Large intestine (tissue), 3 donors: ENCODE measurements at regions not wholly inside any gene's neighbourhood (a gene's known extent, or its start where the extent isn't known, plus 50 kb on each side); places are given as distances from the start of the nearest gene placed in this dataset.
"Not testable (repeated sequence)": the region's sequence is repeated elsewhere in the genome, so short reads cannot be mapped to it uniquely, and the experiment has no call there.

Experiments used
- DNase-seq, 2 donors: peaks; one replicate each; pipeline versions ENCODE4 v3.0.0 to v3.0.0-alpha.2; 2013
- H3K27ac ChIP-seq: one replicate; pipeline ENCODE4 v1.5.1; 2013; ENCODE audit warnings: low read length
- H3K27me3 ChIP-seq: 2 replicates; pipeline ENCODE4 v1.6.1; 2013; ENCODE audit warnings: low read length; ENCODE audit not compliant: control insufficient read depth, insufficient read depth
- H3K36me3 ChIP-seq: 2 replicates; pipeline ENCODE4 v1.6.1; 2013; ENCODE audit warnings: low read length; ENCODE audit not compliant: control insufficient read depth, insufficient read depth
- H3K4me1 ChIP-seq: one replicate; pipeline ENCODE4 v1.6.1; 2013; ENCODE audit warnings: low read length; ENCODE audit not compliant: control insufficient read depth, insufficient read depth
- H3K4me3 ChIP-seq: one replicate; pipeline ENCODE4 v1.5.1; 2013; ENCODE audit warnings: low read length
- H3K9me3 ChIP-seq: one replicate; pipeline ENCODE4 v1.6.1; 2013; ENCODE audit warnings: mild to moderate bottlenecking, low read depth, low read length, moderate library complexity; ENCODE audit not compliant: control insufficient read depth
- WGBS: methylation state at CpG from one replicate; pipeline ENCODE4 v1.1.5; 2013; ENCODE audit warnings: low lambda C conversion rate; ENCODE audit not compliant: insufficient coverage; 5-methylcytosine and 5-hydroxymethylcytosine counted together

DNA sequence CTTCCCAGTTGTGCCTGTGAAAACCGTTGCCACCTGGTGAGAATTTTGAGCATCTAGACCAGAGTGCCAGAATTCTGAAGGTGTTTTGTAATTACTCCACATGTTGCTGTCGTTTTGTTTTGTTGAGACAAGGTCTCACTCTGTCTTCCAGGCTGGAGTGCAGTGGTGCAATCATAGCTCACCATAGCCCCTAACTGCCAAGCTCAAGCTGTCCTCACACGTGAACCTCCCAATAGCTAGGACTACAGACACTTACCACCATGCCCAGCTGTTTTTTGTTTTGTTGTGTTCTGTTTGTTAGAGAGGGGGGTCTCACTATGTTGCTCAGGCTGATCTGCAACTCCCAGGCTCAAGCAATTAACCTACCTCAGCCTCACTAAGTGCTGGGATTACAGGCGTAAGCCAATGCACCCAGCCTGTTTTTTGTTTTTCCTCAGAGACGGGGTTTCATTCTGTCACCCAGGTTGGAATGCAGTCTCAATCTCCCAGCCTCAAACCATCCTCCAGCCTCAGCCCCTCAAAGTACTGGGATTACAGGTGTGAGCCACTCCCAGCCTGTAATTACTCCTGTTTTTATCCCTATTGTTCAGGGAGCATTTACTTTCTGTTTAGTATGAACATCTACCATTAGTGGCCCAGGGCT lies 121.1 kb upstream of the DMRT1 start:
- DNase-seq = no peak
- Histone ChIP-seq H3K27ac (no peak overlapping the region), H3K9me3 (no peaks in the 10 kb centered on the region), H3K27me3 (no peaks in the 10 kb centered on the region), H3K4me1 (peaks cover 17% of the 10 kb centered on the region), H3K4me3 (no peak overlapping the region), H3K36me3 (peaks cover 13% of the 10 kb centered on the region)
- no CpG with 5 or more reads among the region's 5 CpGs for WGBS

DNA sequence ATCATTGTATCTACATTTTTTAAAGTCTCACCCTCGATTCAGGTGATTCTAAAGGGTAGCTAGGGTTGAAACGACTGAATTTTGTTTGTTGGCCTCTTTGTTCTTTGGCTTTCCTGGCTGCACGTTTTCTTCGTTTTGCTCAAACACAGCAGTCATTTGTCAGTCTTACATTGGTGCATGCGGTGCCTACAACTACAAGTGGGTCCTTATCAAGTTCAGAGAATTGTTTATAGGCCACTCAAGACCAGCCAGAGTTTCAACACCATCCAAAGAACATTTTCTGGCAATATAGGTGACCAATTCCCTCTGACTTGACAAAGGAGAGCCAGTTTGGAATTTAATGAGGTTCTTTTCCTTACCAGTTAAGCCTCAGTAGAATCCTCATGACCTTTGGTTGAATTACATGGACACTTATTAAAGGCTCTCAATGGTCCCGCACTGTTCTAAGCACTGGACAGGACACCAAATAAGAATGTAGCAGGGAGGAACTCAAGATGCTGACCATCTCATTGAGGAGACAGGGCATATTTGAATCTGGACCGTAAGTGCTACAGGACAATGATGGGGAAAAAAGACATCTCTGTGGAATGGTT lies 119.0 kb upstream of the DMRT1 start:
- Histone ChIP-seq H3K9me3 (no peaks in the 10 kb centered on the region), H3K36me3 (peaks cover 10% of the 10 kb centered on the region), H3K4me1 (peaks cover 15% of the 10 kb centered on the region), H3K27me3 (no peaks in the 10 kb centered on the region), H3K4me3 (no peak overlapping the region), H3K27ac (no peak overlapping the region)
- DNase-seq = no peak
- WGBS = 86% methylated on average over 1 of the region's 7 CpGs

DNA sequence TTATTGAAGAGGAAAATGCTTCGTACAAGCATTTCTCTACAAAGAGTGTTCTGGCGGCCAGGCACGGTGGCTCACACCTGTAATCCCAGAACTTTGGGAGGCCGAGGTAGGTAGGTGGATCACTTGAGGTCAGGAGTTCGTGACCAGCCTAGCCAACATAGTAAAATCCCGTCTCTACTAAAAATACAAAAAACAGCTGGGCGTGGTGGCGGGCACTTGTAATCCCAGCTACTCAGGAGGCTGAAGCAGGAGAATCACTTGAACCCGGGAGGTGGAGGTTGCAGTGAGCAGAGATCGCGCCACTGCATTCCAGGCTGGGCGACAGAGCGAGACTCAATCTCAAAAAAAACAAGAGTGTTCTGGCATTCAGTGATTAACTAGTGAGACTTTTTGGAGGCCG lies 117.0 kb upstream of the DMRT1 start:
- H3K9me3 ChIP-seq, H3K36me3 ChIP-seq, H3K4me3 ChIP-seq, DNase-seq, H3K27ac ChIP-seq, H3K27me3 ChIP-seq: not testable (repeated sequence)
- no CpG with 5 or more reads among the region's 14 CpGs for WGBS
- peaks cover 12% of the 10 kb centered on the region for H3K4me1 ChIP-seq

DNA sequence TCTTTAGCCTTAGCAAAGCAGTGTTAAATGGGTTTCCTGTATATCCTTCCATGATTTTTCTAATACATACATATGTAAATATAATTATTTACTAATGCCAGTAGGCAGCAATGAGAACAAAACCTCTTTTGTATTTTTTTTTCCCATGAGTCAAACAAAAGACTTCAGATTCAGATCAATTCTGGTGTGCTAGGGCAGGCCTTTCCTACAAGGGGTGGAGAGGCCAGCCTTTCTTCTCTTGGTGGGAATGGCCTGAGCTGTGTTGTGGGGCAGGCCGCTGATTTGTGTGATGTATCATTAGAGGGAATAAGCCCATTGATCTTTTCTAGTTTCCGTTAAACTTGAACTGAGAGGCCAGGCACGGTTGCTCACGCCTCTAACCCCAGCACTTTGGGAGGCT lies 115.5 kb upstream of the DMRT1 start:
- H3K36me3 ChIP-seq = peaks cover 24% of the 10 kb centered on the region
- no peaks in the 10 kb centered on the region for H3K27me3 ChIP-seq
- no peaks in the 10 kb centered on the region for H3K9me3 ChIP-seq
- no peak for DNase-seq
- H3K27ac ChIP-seq = no peak overlapping the region
- no peak overlapping the region for H3K4me3 ChIP-seq
- no peaks in the 10 kb centered on the region for H3K4me1 ChIP-seq
- no CpG with 5 or more reads among the region's 4 CpGs for WGBS

DNA sequence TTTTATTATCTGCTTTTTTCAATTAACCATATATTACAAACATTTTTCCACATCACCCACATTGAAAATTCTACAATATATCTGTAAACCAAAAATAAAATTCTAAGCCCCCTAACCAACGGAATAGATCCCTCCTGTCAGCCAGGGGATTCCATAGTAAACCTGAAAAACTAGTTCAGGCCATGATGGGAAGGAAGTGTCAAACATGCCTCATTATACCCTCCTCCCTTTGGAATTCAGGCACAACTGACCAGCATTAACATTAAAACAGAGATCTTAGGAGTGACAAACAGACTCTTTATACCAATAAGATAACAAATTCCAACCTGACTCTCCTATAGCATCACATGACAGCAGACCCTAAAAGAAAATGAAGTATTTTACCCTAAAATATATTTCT lies 113.7 kb upstream of the DMRT1 start:
- no peak for DNase-seq
- Histone ChIP-seq H3K27ac (no peak overlapping the region), H3K27me3 (no peaks in the 10 kb centered on the region), H3K4me1 (no peaks in the 10 kb centered on the region), H3K36me3 (peaks cover 37% of the 10 kb centered on the region), H3K9me3 (no peaks in the 10 kb centered on the region), H3K4me3 (no peak overlapping the region)
- no CpG with 5 or more reads among the region's 1 CpG for WGBS

DNA sequence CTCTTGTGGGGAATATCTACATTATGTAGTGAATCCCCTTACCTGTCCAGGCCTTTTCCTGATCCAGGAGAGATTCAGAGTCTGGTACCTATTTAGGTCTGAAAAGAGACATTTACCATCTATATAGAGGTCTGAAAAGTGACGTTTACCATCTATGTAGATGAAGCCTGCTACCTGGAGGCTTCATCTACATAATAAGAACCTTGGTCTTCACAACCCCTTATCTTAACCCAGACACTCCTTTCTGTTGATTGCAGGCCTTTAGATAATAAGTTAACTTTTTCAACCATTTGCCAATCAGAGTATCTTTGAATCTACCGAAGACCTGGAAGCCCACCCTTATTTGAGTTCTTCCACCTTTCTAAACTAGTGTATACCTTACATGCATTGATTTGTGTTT lies 113.0 kb upstream of the DMRT1 start:
- peaks cover 37% of the 10 kb centered on the region for H3K36me3 ChIP-seq
- no peak overlapping the region for H3K4me3 ChIP-seq
- WGBS = no CpG with 5 or more reads among the region's 2 CpGs
- H3K9me3 ChIP-seq = no peaks in the 10 kb centered on the region
- H3K27me3 ChIP-seq = no peaks in the 10 kb centered on the region
- no peak for DNase-seq
- H3K4me1 ChIP-seq = no peaks in the 10 kb centered on the region
- no peak overlapping the region for H3K27ac ChIP-seq

DNA sequence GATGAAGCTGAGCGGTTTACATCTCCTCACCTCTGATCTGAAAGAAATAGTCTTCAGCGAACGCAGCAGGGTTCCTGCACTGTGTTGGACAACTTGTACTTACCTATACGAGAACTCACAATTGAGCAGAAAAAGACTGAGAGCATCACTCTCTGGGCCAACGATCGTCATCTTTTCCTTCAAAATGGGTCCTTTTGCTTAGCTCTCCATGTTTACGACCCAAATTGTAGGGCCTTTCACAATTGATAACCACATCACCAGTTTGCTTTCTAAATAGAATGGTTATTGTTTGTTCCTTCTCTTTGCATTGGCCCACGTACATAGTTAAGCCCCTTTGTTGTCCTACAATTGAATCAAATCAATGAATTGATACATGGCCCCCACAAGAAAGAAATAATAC lies 110.0 kb upstream of the DMRT1 start:
- Histone ChIP-seq H3K27ac (no peak overlapping the region), H3K4me3 (no peak overlapping the region), H3K4me1 (peaks cover 3% of the 10 kb centered on the region), H3K27me3 (no peaks in the 10 kb centered on the region), H3K36me3 (peaks cover 55% of the 10 kb centered on the region), H3K9me3 (no peaks in the 10 kb centered on the region)
- no peak for DNase-seq
- 60% methylated on average over 1 of the region's 8 CpGs for WGBS

DNA sequence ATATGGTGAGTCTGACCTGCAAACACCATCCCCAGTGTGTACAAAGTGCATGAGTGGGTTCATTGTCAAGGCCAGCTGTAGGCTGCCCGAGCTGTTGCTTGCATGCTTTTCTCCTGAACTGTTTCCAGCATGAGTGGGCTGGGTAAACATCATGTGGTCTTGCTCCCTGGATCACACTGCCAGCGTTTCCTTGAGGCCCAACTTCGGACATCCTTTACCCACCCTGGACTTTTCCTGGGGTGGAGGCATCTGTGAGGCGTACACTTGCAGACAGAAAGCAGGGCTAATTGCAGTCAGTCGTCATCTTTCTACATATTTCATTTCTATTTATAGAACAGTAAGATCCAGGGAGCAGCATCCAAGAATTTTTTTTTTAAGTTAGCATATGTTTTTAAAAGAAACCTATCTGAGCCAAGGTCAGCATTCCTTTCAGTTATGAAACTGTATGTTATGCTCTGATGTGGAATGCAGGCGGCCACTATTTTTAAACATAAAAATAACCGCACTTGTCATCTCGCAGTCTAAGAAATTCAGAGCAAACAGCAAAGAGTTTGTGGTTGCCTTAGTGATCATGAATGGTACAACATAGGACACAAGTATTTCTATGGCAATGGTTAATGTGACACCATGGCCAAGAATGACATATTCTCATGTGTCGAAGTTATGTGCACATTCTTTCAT lies 106.5 kb upstream of the DMRT1 start:
- peak; percentile 29 to 39 for DNase-seq
- peaks cover 80% of the 10 kb centered on the region for H3K36me3 ChIP-seq
- peak overlapping the region; percentile 41 for H3K27ac ChIP-seq
- H3K4me1 ChIP-seq = peaks cover 3% of the 10 kb centered on the region
- H3K9me3 ChIP-seq = no peaks in the 10 kb centered on the region
- H3K27me3 ChIP-seq = no peaks in the 10 kb centered on the region
- no peak overlapping the region for H3K4me3 ChIP-seq
- 67% methylated on average over 2 of the region's 9 CpGs for whole genome bisulfite sequencing

DNA sequence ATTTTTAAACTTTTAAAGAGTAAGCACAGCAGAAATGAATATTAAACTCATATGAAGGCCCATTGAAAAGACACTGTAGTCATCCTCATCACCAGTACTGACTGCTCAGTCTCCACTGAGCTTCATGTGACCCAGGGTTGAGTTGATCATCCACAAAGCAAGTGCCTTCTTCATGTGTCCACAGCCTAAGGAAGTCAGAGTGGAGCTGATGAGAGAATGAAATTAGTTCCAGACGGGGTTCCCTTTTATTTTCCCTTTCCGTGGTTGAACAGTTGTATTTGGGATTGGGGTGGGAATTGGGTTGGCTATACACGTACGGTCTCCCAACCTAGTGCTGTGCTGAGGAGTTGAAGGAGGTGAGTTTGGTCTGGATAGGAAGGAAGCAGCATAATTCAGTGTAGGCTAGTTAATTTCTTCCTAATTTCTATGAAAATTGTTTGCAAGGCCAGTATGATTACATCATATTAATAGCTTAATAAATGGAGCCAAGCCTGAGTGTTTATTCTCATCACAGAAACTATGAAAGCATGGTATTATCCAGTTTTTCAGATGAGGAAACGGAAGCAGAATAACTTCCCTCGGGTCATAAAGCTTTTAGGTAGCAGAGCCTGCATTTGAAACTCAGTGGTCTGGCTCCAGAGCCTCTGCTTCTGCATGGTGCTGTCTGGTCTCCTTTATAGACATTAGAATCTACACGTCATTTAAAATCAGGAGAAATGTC lies 103.9 kb upstream of the DMRT1 start:
- H3K9me3 ChIP-seq = no peaks in the 10 kb centered on the region
- DNase-seq = no peak
- H3K4me3 ChIP-seq = no peak overlapping the region
- H3K27ac ChIP-seq = peak overlapping the region; percentile 6
- 82% methylated on average over 5 of the region's 7 CpGs for WGBS
- H3K4me1 ChIP-seq = peaks cover 3% of the 10 kb centered on the region
- no peaks in the 10 kb centered on the region for H3K27me3 ChIP-seq
- peaks cover 80% of the 10 kb centered on the region for H3K36me3 ChIP-seq

DNA sequence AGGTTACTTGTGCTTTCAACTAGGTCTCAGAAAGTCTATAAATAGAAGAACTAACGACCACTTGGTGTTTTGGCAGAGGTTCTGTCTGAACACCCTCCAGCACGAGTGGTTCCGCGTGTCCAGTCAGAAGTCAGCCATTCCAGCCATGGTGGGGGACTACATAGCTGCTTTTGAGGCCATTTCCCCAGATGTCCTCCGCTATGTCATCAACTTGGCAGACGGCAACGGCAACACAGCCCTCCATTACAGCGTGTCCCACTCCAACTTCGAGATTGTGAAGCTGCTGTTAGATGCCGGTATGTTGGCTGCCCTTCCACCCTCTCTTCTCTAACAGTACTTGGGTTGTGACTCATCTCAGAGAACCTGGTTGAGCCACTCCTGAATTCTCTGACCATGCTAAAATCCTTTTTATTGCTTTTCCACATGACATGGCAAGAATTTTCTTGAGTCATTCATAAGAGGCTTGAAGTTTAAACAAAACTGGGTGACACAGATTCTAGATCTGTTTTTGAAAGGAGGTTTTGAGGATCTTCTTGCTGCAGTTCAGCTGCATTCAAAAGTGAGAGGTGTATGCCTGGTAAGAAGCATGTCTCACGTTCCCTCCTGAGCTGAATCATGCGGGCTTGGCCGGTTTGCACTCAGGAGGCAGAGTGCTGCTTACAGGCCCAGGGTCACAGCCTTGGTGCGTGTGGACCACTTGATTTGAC lies 103.1 kb upstream of the DMRT1 start:
- H3K27me3 ChIP-seq = no peaks in the 10 kb centered on the region
- no peak overlapping the region for H3K4me3 ChIP-seq
- H3K4me1 ChIP-seq = peaks cover 3% of the 10 kb centered on the region
- 80% methylated on average over 1 of the region's 14 CpGs for WGBS
- H3K27ac ChIP-seq = no peak overlapping the region
- H3K9me3 ChIP-seq = no peaks in the 10 kb centered on the region
- peaks cover 83% of the 10 kb centered on the region for H3K36me3 ChIP-seq
- DNase-seq = peak; percentile 25 to 57
